DND-41 (cell line): ENCODE measurements at regions not wholly inside any gene's neighbourhood (a gene's known extent, or its start where the extent isn't known, plus 50 kb on each side); places are given as distances from the start of the nearest gene placed in this dataset.

Experiments used
- EZH2 ChIP-seq: IDR thresholded peaks from 3 replicates; pipeline ENCODE4 v1.6.1; 2012; ENCODE audit warnings: borderline replicate concordance, low read depth, mild to moderate bottlenecking, moderate library complexity, low read length, inconsistent platforms; ENCODE audit not compliant: severe bottlenecking
- TF ChIP-seq, protein P1 (sequence below): IDR thresholded peaks from 2 replicates; pipeline ENCODE4 v1.5.1; 2012; ENCODE audit warnings: borderline replicate concordance, low read length, moderate library complexity, mild to moderate bottlenecking; ENCODE audit not compliant: poor library complexity, severe bottlenecking; ENCODE audit errors: extremely low read depth

DNA sequence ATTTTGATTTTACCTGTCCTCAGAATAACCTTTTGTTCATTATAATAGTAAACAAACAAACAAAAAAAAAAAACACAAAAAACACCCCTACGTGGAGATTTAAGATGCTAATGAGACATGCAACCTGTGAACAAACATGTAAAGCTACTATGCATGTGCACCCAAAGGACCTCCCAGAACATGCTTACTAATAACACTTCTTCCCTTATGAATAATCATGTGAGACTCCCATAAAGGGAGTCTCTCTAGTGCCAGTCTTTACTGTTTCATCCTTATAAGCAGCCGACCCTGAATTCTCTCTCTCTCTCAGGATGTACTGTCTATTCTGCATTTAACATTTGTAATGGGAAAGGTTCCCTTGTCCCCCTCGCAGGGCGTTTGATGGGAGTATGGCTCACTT lies 1051.1 kb downstream of the PCDH17 start:
- TF ChIP-seq, protein P1, sequence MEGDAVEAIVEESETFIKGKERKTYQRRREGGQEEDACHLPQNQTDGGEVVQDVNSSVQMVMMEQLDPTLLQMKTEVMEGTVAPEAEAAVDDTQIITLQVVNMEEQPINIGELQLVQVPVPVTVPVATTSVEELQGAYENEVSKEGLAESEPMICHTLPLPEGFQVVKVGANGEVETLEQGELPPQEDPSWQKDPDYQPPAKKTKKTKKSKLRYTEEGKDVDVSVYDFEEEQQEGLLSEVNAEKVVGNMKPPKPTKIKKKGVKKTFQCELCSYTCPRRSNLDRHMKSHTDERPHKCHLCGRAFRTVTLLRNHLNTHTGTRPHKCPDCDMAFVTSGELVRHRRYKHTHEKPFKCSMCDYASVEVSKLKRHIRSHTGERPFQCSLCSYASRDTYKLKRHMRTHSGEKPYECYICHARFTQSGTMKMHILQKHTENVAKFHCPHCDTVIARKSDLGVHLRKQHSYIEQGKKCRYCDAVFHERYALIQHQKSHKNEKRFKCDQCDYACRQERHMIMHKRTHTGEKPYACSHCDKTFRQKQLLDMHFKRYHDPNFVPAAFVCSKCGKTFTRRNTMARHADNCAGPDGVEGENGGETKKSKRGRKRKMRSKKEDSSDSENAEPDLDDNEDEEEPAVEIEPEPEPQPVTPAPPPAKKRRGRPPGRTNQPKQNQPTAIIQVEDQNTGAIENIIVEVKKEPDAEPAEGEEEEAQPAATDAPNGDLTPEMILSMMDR = no peak
- TF ChIP-seq EZH2 = no peak
